ENCODE measurements at regions not wholly inside any gene's neighbourhood (a gene's known extent, or its start where the extent isn't known, plus 50 kb on each side); places are given as distances from the start of the nearest gene placed in this dataset.
A peak's percentile ranks its signal among the peaks of the same experiment; 100 is the strongest.

DNA sequence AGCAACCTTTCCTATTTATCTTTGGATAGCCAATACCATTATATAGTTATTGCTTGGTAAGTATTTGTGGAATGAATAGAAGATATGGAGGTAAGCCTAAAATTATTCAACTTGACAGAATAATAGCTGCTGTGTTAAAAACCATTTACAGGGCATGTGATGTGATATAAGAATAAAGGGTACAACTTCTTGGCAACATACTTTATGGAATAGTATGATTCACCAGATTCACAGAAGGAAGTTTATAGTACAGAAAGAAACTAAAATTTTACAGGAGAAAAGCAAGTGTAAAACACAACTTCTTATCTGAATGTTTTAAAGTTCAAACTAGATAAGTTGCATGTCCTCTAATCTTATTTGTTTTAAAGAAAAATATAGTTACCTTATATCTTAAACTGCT is 186.4 kb upstream of the ZRANB2 start:
- DNase-seq (ENCODE audit: low spot score): no peak
- no peak for FAIRE-seq

DNA sequence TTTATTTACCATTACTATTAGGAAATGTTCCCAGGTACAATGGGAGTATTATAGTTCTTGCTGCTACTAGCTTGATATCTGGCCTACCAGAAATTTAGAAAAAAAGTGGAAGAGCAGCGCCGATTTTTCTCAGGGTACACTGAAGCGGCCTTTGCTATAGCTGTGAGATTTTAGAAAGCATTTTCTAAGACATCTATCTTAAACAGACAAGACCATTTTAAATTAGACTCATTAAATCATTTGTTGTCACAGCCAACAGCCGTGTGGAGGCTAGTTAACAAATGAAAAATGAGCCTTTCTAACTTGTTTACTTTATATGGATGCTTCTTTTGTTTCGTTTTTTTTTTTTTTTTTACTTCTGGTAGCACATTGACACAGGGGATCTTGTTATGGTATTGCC is 183.2 kb upstream of the ZRANB2 start:
- FAIRE-seq (no peak), DNase-seq (ENCODE audit: low spot score) (no peak)

- no peak for FAIRE-seq
These were observed 182.1 kb upstream of the ZRANB2 start for GRCh38 chr1:71262970-71263369.

DNA sequence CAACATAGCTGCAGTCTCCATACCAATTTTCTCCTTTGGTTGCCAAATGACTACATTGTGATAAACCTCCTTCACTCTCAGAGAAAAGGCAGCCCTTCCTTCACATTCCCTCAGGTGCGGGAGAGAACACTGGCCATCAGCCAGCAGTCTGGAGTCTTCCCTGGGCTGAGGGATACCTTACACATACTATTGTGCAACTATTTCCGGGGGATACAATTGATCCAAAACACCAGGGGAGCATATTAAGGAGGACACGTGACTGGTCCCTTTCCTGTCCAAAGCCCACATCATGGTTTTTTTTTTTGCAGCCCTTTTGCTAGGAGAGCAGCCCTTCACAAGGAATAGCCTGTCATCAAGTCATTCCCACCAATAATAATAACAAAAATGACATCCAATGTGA is 172.1 kb upstream of the ZRANB2 start:
- DNase-seq (ENCODE audit: low spot score) (no peak), FAIRE-seq (no peak)

More at GRCh38 chr1:71262970-71263369, 182.1 kb upstream of the ZRANB2 start:
- DNase-seq (ENCODE audit: low spot score): no peak

GRCh38 chr1:71245246-71245645 is 164.4 kb upstream of the ZRANB2 start:
- DNase-seq (ENCODE audit: low spot score) (no peak), FAIRE-seq (no peak)

DNA sequence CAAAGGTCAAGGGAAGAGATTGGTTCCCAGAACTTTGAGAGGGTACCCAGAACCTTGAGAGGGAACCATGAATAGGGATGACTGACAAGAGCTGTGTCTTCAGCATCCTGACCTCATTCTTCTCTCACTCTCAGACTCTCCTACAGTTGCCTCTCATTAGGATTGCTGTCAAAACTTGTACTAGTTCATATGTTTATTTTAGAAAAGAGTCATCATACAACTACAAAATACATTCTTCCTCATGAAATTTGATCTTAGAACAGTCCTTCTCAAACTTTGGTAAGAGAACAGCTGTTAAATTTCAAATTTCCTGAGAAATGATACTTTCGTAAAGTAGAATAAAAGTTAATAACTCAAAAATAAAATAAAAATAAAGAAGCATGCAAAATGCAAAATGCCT is 161.4 kb upstream of the ZRANB2 start:
- FAIRE-seq: no peak
- DNase-seq (ENCODE audit: low spot score): no peak

DNA sequence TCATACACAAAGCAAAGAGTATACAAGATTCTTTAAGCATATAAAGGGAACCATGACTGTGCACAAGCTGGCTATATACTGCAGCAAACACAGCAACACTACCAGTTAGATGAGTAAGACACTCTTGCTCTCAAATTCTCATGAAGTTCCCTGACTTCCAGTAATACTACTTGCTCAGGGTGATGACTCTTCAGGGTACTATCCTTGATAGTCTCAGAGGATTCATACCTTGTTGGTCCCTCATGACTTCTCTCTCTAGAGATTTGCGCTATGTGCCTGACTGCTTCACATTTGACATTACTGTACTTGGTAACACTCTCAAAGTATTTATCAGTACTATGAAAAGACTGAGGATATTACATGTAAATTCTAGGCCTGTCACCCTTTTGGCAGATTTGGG is 159.8 kb upstream of the ZRANB2 start:
- FAIRE-seq (no peak), DNase-seq (ENCODE audit: low spot score) (no peak)

DNA sequence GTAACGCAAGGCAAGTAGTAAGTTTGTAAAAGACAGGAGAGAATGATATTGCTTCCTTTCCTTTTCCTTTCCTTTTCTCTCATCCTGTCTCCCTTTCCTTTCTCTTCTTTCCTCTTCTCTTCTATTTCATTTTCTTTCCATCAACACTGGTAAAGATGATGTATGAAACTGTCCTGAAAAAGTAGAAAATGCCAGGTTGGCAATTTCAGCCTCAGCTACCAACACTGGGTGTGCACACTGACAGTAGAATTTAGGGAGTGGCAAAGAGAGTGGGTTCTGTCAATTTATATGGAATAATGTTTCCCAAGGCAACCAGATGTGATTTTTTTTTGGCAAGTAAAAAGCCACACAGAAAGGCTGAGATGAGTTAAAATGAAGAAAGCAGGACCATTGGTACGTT is 155.7 kb upstream of the ZRANB2 start:
- DNase-seq (ENCODE audit: low spot score): no peak
- FAIRE-seq: no peak

- no peak for DNase-seq (ENCODE audit: low spot score)
- FAIRE-seq: no peak
These were observed 152.8 kb upstream of the ZRANB2 start for GRCh38 chr1:71233645-71234044.

DNA sequence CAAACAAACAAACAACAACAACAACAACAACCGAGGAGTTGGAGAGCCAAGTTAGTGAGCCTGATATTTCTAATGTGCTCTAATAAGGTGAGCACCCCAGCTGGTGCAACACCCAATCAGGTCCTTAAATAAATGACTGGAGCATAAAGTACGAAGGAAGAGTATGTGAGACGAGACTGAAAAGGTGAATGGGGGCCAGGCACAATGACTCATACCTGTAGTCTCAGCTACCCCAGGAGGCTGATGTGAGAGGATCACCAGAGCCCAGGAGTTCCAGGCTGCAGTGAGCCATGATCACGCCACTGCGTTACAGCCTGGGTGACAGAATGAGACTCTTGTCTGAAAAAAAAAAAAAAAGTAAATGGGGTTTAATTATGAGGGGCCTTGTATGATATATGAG is 152.0 kb upstream of the ZRANB2 start:
- FAIRE-seq (no peak), DNase-seq (ENCODE audit: low spot score) (no peak)

DNA sequence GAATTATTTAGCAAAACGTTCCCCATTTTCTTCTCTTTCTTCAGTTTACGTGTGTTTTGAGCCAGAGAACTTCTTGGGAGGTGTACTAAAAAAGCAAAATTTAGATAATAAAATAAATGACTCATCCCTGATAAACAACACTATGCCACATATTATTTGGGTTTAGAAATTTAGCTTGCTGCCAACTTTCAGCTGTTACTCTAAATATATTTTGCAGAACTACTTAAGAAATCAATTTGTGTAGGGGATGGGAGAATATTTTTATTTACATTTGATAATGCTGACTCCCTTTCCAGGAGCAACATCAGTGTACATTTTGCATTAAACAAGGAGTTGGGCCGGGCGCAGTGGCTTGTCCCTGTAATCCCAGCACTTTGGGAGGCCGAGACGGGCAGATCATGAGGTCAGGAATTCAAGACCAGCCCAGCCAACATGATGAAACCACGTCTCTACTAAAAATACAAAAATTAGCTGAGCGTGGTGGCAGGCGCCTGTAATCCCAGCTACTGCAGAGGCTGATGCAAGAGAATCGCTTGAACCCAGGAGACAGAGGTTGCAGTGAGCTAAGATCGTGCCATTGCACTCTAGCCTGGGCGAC is 151.4 kb upstream of the ZRANB2 start:
- FAIRE-seq (no peak), DNase-seq (ENCODE audit: low spot score) (no peak)

DNA sequence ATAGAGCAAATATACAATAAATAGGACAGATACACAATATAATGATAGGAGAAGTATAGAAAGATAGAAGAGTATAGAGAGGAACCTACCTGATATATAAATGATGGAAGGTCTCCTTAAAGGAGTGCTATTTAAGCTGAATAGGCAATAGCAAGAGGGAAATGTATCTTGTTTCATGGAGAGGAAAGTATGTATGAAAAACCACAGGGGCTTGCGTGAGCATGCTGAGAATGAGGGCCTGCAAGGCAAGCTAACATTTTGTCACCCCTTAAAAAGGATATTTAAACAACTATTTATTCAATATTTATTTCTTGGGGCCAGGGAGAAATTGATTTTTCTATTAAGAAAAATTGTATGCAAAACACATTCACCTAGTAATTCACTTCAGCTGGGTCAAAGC is 150.9 kb upstream of the ZRANB2 start:
- FAIRE-seq: no peak
- DNase-seq (ENCODE audit: low spot score): no peak

DNA sequence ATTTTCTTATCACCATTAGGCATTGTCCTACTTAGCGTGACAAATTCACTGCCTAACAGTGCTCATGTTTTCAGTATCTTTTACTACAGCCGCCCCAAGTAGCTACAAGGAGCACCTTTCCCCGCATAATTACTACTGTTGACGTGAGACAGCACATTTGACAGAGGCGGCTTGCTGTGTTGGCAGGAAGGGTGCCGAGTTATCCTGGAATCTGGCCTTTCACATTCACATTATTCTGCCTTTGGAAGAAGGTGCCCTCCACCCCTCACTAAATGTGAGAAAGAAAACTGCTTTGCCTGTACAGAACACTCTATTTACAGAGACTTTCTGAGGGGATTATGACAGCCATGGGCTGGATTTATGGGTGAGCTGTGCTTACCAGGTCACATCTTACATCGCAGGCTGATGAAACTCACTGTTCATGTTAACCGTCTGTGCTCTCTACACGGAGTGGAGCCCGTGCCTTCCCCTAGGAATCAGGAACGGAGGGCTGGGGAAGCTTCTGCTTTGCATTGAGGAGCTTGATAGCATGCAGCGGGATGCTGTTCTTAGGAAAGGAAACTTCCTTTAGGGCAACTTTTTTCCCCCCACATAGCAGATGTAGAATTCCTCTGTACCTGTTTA is 148.0 kb upstream of the ZRANB2 start:
- FAIRE-seq: no peak
- DNase-seq (ENCODE audit: low spot score): no peak

DNA sequence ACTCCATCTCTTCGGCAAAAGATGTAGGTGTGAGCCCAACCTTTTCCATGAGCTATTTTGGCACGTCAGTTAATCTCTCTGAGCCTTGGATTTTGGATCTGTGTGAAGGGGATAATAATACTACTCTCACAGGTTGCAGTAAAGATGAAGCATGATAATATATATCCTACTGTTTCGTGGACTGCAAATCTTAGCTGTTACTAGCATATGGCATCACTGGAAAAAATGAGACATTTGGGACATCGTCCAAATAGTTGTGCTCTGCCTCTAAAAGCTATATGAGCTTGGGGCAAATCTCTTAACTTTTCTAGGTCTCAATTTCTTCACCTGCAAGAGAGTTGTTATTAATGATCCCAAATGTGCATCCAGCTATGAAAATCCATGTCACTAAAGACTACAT is 147.4 kb upstream of the ZRANB2 start:
- DNase-seq (ENCODE audit: low spot score) (no peak), FAIRE-seq (no peak)

- DNase-seq (ENCODE audit: low spot score): no peak
- no peak for FAIRE-seq
These were observed 144.0 kb upstream of the ZRANB2 start for GRCh38 chr1:71224741-71225377.

- FAIRE-seq (no peak), DNase-seq (ENCODE audit: low spot score) (no peak)
These were observed 143.0 kb upstream of the ZRANB2 start for GRCh38 chr1:71223641-71224340.

- FAIRE-seq: no peak
- peak; percentile 24 for DNase-seq (ENCODE audit: low spot score)
These were observed 141.8 kb upstream of the ZRANB2 start for GRCh38 chr1:71222668-71223067.

DNA sequence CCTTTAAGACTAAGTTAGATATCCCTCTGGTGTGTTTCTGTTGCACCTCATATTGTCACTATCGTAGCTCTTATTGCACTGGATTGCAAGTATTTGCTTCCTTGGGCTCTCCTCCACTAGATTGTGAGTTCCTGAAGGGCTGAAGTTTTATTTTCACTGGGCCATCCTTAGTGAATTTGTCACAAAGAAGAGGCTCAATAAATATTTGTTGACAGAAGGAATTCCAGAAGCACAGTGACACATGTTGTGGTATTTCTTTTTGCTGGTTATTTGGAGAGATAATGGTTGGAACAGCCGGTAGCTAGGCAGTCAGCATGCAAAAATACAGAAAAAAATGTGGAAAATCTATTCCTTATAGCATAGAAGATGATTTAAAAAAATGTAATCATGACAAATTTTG is 129.9 kb upstream of the ZRANB2 start:
- DNase-seq (ENCODE audit: low spot score) (no peak), FAIRE-seq (no peak)

DNA sequence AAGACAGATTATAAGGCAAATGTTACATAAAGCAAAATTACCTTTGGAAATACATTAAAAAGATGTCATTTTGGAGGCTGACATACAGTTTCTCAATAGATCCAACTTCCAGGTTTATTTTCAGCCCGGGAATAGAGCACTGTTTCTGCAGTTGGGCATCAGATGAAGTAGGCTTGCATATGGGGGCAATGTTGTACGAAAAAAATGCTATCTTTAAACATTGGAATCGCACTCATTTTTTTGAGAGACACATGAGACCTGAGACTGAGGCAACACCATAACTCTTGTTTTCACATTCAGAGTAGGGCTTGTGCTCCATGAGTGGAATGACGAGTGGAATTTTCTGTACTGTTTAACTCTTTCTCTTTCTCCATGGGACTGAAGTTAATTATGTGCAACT is 122.4 kb upstream of the ZRANB2 start:
- DNase-seq (ENCODE audit: low spot score) (no peak), FAIRE-seq (no peak)

- FAIRE-seq: no peak
These were observed 119.7 kb upstream of the ZRANB2 start for GRCh38 chr1:71200503-71200902.

DNA sequence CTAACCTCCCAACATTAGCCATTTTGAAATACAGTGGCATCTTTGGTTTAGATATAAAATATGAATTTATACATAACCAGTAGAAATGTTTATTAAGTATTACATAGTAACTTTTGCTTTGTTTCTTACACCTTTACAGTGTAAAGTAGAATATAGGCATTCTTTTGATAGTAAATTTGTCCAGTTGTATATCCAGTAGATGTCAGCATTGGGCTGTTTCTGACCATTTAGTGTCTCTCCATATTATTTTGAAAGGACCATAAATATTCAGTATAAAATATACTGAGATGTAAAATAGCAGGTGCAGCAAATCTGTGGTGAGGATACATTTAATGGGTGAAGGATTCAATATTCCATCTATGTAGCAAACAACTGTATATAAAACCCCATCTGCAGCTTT is 115.8 kb upstream of the ZRANB2 start:
- no peak for FAIRE-seq
- no peak for DNase-seq (ENCODE audit: low spot score)

More at GRCh38 chr1:71200503-71200902, 119.7 kb upstream of the ZRANB2 start:
- DNase-seq (ENCODE audit: low spot score): no peak

- FAIRE-seq (no peak), DNase-seq (ENCODE audit: low spot score) (no peak)
These were observed 112.3 kb upstream of the ZRANB2 start for GRCh38 chr1:71193153-71193552.

DNA sequence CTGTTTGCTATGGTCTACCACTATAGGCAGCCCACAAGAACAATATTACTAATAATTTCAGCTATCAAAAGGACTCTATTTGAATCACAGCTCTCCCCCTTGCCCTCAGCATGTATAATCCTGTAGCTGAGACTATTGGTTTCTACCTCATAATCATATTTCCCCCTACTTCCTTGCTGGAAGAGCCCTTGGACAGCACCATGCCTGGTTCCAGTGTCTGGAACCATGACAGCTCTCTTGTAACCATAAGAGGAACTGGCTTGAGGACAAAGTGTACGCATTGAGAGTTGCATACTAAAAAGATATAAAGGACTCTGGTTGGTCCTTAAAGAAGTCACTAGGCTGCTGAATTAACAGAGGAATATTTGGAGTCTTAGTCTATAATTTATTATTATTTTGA is 110.7 kb upstream of the ZRANB2 start:
- DNase-seq (ENCODE audit: low spot score) (no peak), FAIRE-seq (no peak)
